Posterior vena cava (tissue), 2 donors: ENCODE measurements at regions not wholly inside any gene's neighbourhood (a gene's known extent, or its start where the extent isn't known, plus 50 kb on each side); places are given as distances from the start of the nearest gene placed in this dataset.
"Not testable (repeated sequence)": the region's sequence is repeated elsewhere in the genome, so short reads cannot be mapped to it uniquely, and the experiment has no call there.

Experiments used
- DNase-seq: peaks from one replicate; pipeline ENCODE4 v3.0.0-alpha.2; 2020; ENCODE audit warnings: low spot score
- intact Hi-C, 2 donors: fragments of 100-400 bp; cut with DNase I; formaldehyde crosslinking; loops; one replicate each; pipeline versions ENCODE4 v1.14.1 to v1.14.2; 2022 to 2023
- donor health status: DM: yes; HTN: yes; CAD: no.
- donor health status: DM: yes; HTN: yes; CAD: no.

GRCh38 chr7:34207810-34208209 is 302.5 kb downstream of the BMPER start:
- intact Hi-C loops: no loop called here
- DNase-seq: no peak

GRCh38 chr7:34208878-34209621 is 303.7 kb downstream of the BMPER start:
- intact Hi-C loops: no loop called here
- DNase-seq: no peak

- intact Hi-C loops: no loop called here
- no peak for DNase-seq
These were observed 305.7 kb downstream of the BMPER start for GRCh38 chr7:34211018-34211417.

- DNase-seq: no peak
- intact Hi-C loops: no loop called here
These were observed 312.6 kb downstream of the BMPER start for GRCh38 chr7:34217972-34218371.

GRCh38 chr7:34219153-34219718 is 313.9 kb downstream of the BMPER start:
- DNase-seq: no peak
- intact Hi-C loops: no loop called here

GRCh38 chr7:34220506-34221185 is 315.3 kb downstream of the BMPER start:
- intact Hi-C loops: no loop called here
- no peak for DNase-seq

- intact Hi-C loops: no loop called here
- no peak for DNase-seq
These were observed 317.0 kb downstream of the BMPER start for GRCh38 chr7:34222316-34222715.

- DNase-seq: no peak
- intact Hi-C loops: no loop called here
These were observed 317.4 kb downstream of the BMPER start for GRCh38 chr7:34222722-34223121.

GRCh38 chr7:34224281-34224680 is 318.9 kb downstream of the BMPER start:
- intact Hi-C loops: no loop called here
- no peak for DNase-seq

GRCh38 chr7:34225193-34225592 is 319.9 kb downstream of the BMPER start:
- intact Hi-C loops: no loop called here
- no peak for DNase-seq

GRCh38 chr7:34227525-34227924 is 322.2 kb downstream of the BMPER start:
- no peak for DNase-seq
- intact Hi-C loops: no loop called here

- intact Hi-C loops, DNase-seq: not testable (repeated sequence)
These were observed 329.8 kb downstream of the BMPER start for GRCh38 chr7:34235101-34235500.

- no peak for DNase-seq
- intact Hi-C loops: no loop called here
These were observed 330.7 kb downstream of the BMPER start for GRCh38 chr7:34236057-34236456.

- DNase-seq: no peak
- intact Hi-C loops: no loop called here
These were observed 331.6 kb downstream of the BMPER start for GRCh38 chr7:34236839-34237492.

- no peak for DNase-seq
- intact Hi-C loops: no loop called here
These were observed 332.1 kb downstream of the BMPER start for GRCh38 chr7:34237493-34237849.

GRCh38 chr7:34240417-34240816 is 335.1 kb downstream of the BMPER start:
- no peak for DNase-seq
- intact Hi-C loops: no loop called here

GRCh38 chr7:34242391-34242790 is 337.1 kb downstream of the BMPER start:
- DNase-seq: no peak
- intact Hi-C loops: no loop called here

- DNase-seq: no peak
- intact Hi-C loops: no loop called here
These were observed 339.9 kb downstream of the BMPER start for GRCh38 chr7:34245246-34245645.

- intact Hi-C loops: no loop called here
- DNase-seq: no peak
These were observed 342.1 kb downstream of the BMPER start for GRCh38 chr7:34247468-34247867.

GRCh38 chr7:34249192-34249591 is 343.9 kb downstream of the BMPER start:
- intact Hi-C loops: no loop called here
- no peak for DNase-seq
